OCI-LY1 (cell line): ENCODE measurements at regions not wholly inside any gene's neighbourhood (a gene's known extent, or its start where the extent isn't known, plus 50 kb on each side); places are given as distances from the start of the nearest gene placed in this dataset.

Source experiments
- EZH2 ChIP-seq: fragments of 200-600 bp; sonication (generic), shearing (Covaris generic); IDR thresholded peaks from 2 replicates; pipeline ENCODE4 v1.8.0; 2017; ENCODE audit warnings: borderline replicate concordance, mixed run types, mild to moderate bottlenecking, antibody characterized with exemption, low read length, moderate library complexity, mixed read lengths
- TF ChIP-seq, protein P1 (sequence below): fragments of 200-600 bp; sonication (generic), shearing (Covaris generic); IDR thresholded peaks from 2 replicates; pipeline ENCODE4 v1.5.1; 2017; ENCODE audit warnings: mild to moderate bottlenecking, antibody characterized with exemption, low read length, moderate library complexity, mixed read lengths

DNA sequence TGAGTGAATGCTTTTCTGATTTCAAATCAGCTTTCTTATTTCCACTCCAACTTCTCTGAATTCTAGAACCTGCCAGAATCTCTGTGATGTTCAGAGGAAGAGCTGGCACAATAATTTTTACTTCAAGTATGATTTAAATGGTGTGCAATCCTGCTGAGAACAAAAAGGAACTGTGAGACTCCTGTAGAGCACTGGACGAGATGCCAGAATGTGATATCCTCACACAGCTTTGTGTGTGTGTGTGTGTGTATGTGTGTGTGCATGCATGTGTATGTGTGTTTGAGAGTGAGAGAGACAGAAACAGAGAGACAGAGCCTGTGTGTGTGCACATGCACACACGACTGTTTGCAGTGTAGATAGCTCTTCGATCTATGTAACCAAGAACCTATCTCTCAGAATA lies 713.6 kb upstream of the ZP4 start:
- TF ChIP-seq, protein P1, sequence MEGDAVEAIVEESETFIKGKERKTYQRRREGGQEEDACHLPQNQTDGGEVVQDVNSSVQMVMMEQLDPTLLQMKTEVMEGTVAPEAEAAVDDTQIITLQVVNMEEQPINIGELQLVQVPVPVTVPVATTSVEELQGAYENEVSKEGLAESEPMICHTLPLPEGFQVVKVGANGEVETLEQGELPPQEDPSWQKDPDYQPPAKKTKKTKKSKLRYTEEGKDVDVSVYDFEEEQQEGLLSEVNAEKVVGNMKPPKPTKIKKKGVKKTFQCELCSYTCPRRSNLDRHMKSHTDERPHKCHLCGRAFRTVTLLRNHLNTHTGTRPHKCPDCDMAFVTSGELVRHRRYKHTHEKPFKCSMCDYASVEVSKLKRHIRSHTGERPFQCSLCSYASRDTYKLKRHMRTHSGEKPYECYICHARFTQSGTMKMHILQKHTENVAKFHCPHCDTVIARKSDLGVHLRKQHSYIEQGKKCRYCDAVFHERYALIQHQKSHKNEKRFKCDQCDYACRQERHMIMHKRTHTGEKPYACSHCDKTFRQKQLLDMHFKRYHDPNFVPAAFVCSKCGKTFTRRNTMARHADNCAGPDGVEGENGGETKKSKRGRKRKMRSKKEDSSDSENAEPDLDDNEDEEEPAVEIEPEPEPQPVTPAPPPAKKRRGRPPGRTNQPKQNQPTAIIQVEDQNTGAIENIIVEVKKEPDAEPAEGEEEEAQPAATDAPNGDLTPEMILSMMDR = no peak
- TF ChIP-seq EZH2 = no peak
